Naive B cell (primary cell): ENCODE measurements at regions not wholly inside any gene's neighbourhood (a gene's known extent, or its start where the extent isn't known, plus 50 kb on each side); places are given as distances from the start of the nearest gene placed in this dataset.

Experiments used
- ATAC-seq, 2 donors: fragments of 150-1000 bp; cut with Tn5 transposase; 2 replicates each; pipeline ENCODE4 v1.10.0; 2021; ENCODE audit warnings: low read depth in 2 of 2, mild to moderate bottlenecking in 2 of 2, moderate library complexity in 2 of 2
- DNase-seq: peaks from one replicate; pipeline ENCODE4 v3.0.0; 2022
- H3K27ac Mint-ChIP-seq, 6 donors: one replicate each; pipeline ENCODE4 v1.8.0; 2020 to 2022; ENCODE audit warnings: mild to moderate bottlenecking in 6 of 6, mixed read lengths in 6 of 6, moderate library complexity in 5 of 6, inconsistent platforms in 2 of 6
- H3K27me3 Mint-ChIP-seq, 3 donors: one replicate each; pipeline ENCODE4 v1.8.0; 2021 to 2022; ENCODE audit warnings: mixed read lengths in 3 of 3, mild to moderate bottlenecking in 1 of 3
- H3K36me3 Mint-ChIP-seq, 2 donors: one replicate each; pipeline ENCODE4 v1.8.0; 2020 to 2022; ENCODE audit warnings: mixed read lengths in 2 of 2, inconsistent platforms in 1 of 2, mild to moderate bottlenecking in 1 of 2
- H3K4me1 Mint-ChIP-seq, 3 donors: one replicate each; pipeline ENCODE4 v1.8.0; 2020 to 2022; ENCODE audit warnings: mixed read lengths in 3 of 3, inconsistent platforms in 1 of 3, mild to moderate bottlenecking in 1 of 3, moderate library complexity in 1 of 3
- H3K4me3 Mint-ChIP-seq, 8 donors: one replicate each; pipeline ENCODE4 v1.8.0; 2020 to 2022; ENCODE audit warnings: mild to moderate bottlenecking in 8 of 8, mixed read lengths in 8 of 8, moderate library complexity in 8 of 8, inconsistent platforms in 2 of 8
- H3K9me3 Mint-ChIP-seq, 7 donors: one replicate each; pipeline ENCODE4 v1.8.0; 2020 to 2022; ENCODE audit warnings: mixed read lengths in 7 of 7, mild to moderate bottlenecking in 5 of 7, inconsistent platforms in 2 of 7, moderate library complexity in 1 of 7

- Mint-ChIP-seq H3K36me3 (no peaks in the 10 kb centered on the region), H3K4me3 (no peak overlapping the region), H3K9me3 (no peaks in the 10 kb centered on the region), H3K27me3 (no peaks in the 10 kb centered on the region), H3K27ac (no peak overlapping the region), H3K4me1 (no peaks in the 10 kb centered on the region)
- DNase-seq (no peak), ATAC-seq (no peak)
These were observed 105.4 kb upstream of the DSEL start for GRCh38 chr18:67621906-67622305.

- no peaks in the 10 kb centered on the region for H3K36me3 Mint-ChIP-seq
- no peaks in the 10 kb centered on the region for H3K4me1 Mint-ChIP-seq
- ATAC-seq (no peak), DNase-seq (no peak)
- no peaks in the 10 kb centered on the region for H3K27me3 Mint-ChIP-seq
- H3K27ac Mint-ChIP-seq: no peak overlapping the region
- H3K4me3 Mint-ChIP-seq: no peak overlapping the region
- no peaks in the 10 kb centered on the region for H3K9me3 Mint-ChIP-seq
These were observed 104.7 kb upstream of the DSEL start for GRCh38 chr18:67621049-67621713.

GRCh38 chr18:67618061-67618460 lies 101.5 kb upstream of the DSEL start:
- Mint-ChIP-seq H3K27me3 (no peaks in the 10 kb centered on the region), H3K4me1 (no peaks in the 10 kb centered on the region), H3K27ac (no peak overlapping the region), H3K9me3 (no peaks in the 10 kb centered on the region), H3K4me3 (no peak overlapping the region), H3K36me3 (no peaks in the 10 kb centered on the region)
- DNase-seq (no peak), ATAC-seq (no peak)

- no peak for ATAC-seq
These were observed 99.4 kb upstream of the DSEL start for GRCh38 chr18:67615876-67616275.

GRCh38 chr18:67613731-67614130 lies 97.2 kb upstream of the DSEL start:
- H3K27ac Mint-ChIP-seq: no peak overlapping the region

More at GRCh38 chr18:67615876-67616275, 99.4 kb upstream of the DSEL start:
- no peak overlapping the region for H3K27ac Mint-ChIP-seq
- no peaks in the 10 kb centered on the region for H3K4me1 Mint-ChIP-seq
- H3K4me3 Mint-ChIP-seq: no peak overlapping the region
- no peaks in the 10 kb centered on the region for H3K27me3 Mint-ChIP-seq
- no peaks in the 10 kb centered on the region for H3K36me3 Mint-ChIP-seq
- no peak for DNase-seq
- H3K9me3 Mint-ChIP-seq: no peaks in the 10 kb centered on the region

GRCh38 chr18:67612281-67612680 lies 95.8 kb upstream of the DSEL start:
- H3K9me3 Mint-ChIP-seq: no peaks in the 10 kb centered on the region
- H3K27me3 Mint-ChIP-seq: no peaks in the 10 kb centered on the region
- no peak for ATAC-seq
- no peak overlapping the region for H3K4me3 Mint-ChIP-seq
- no peak overlapping the region for H3K27ac Mint-ChIP-seq
- no peak for DNase-seq
- H3K36me3 Mint-ChIP-seq: no peaks in the 10 kb centered on the region
- H3K4me1 Mint-ChIP-seq: no peaks in the 10 kb centered on the region

More at GRCh38 chr18:67613731-67614130, 97.2 kb upstream of the DSEL start:
- no peaks in the 10 kb centered on the region for H3K4me1 Mint-ChIP-seq
- no peaks in the 10 kb centered on the region for H3K9me3 Mint-ChIP-seq
- DNase-seq (no peak), ATAC-seq (no peak)
- H3K36me3 Mint-ChIP-seq: no peaks in the 10 kb centered on the region
- no peaks in the 10 kb centered on the region for H3K27me3 Mint-ChIP-seq
- no peak overlapping the region for H3K4me3 Mint-ChIP-seq

GRCh38 chr18:67608615-67609273 lies 92.2 kb upstream of the DSEL start:
- Mint-ChIP-seq H3K27ac (peak overlapping the region in 1 of 6 donors; percentile 1), H3K36me3 (no peaks in the 10 kb centered on the region), H3K4me3 (no peak overlapping the region), H3K4me1 (no peaks in the 10 kb centered on the region), H3K27me3 (no peaks in the 10 kb centered on the region), H3K9me3 (peaks cover 0 to 22% (median 0%) of the 10 kb centered on the region in 7 donors)
- ATAC-seq: no peak
- no peak for DNase-seq

GRCh38 chr18:67608191-67608590 lies 91.7 kb upstream of the DSEL start:
- H3K27me3 Mint-ChIP-seq: no peaks in the 10 kb centered on the region
- H3K4me1 Mint-ChIP-seq: no peaks in the 10 kb centered on the region
- ATAC-seq: no peak
- H3K27ac Mint-ChIP-seq: no peak overlapping the region
- peaks cover 0 to 22% (median 0%) of the 10 kb centered on the region in 7 donors for H3K9me3 Mint-ChIP-seq
- H3K36me3 Mint-ChIP-seq: no peaks in the 10 kb centered on the region
- H3K4me3 Mint-ChIP-seq: no peak overlapping the region
- no peak for DNase-seq

GRCh38 chr18:67600181-67601180 lies 84.0 kb upstream of the DSEL start:
- ATAC-seq: no peak
- H3K36me3 Mint-ChIP-seq: peaks cover 0 to 16% of the 10 kb centered on the region in 2 donors
- peaks cover 7 to 24% (median 14%) of the 10 kb centered on the region in 3 donors for H3K4me1 Mint-ChIP-seq
- H3K27ac Mint-ChIP-seq: no peak overlapping the region
- H3K27me3 Mint-ChIP-seq: peaks cover 0 to 3% (median 0%) of the 10 kb centered on the region in 3 donors
- H3K4me3 Mint-ChIP-seq: no peak overlapping the region
- DNase-seq: no peak
- H3K9me3 Mint-ChIP-seq: peaks cover 0 to 19% (median 6%) of the 10 kb centered on the region in 7 donors

GRCh38 chr18:67599277-67599676 lies 82.8 kb upstream of the DSEL start:
- ATAC-seq (peak; percentile 43 to 46), DNase-seq (no peak)
- H3K4me1 Mint-ChIP-seq: peaks cover 7 to 24% (median 14%) of the 10 kb centered on the region in 3 donors
- peaks cover 0 to 16% of the 10 kb centered on the region in 2 donors for H3K36me3 Mint-ChIP-seq
- peak overlapping the region in 1 of 6 donors; percentile 28 for H3K27ac Mint-ChIP-seq
- peaks cover 0 to 11% (median 4%) of the 10 kb centered on the region in 3 donors for H3K27me3 Mint-ChIP-seq
- peaks cover 0 to 22% (median 10%) of the 10 kb centered on the region in 7 donors for H3K9me3 Mint-ChIP-seq
- H3K4me3 Mint-ChIP-seq: peak overlapping the region in 5 of 8 donors; percentile 46 to 68 (median 62)

GRCh38 chr18:67597759-67598158 lies 81.2 kb upstream of the DSEL start:
- Mint-ChIP-seq H3K27ac (no peak overlapping the region), H3K4me1 (peaks cover 7 to 24% (median 14%) of the 10 kb centered on the region in 3 donors), H3K36me3 (peaks cover 0 to 16% of the 10 kb centered on the region in 2 donors), H3K4me3 (no peak overlapping the region), H3K27me3 (peaks cover 0 to 11% (median 4%) of the 10 kb centered on the region in 3 donors), H3K9me3 (peaks cover 0 to 17% (median 9%) of the 10 kb centered on the region in 7 donors)
- DNase-seq (no peak), ATAC-seq (no peak)

- no peak for ATAC-seq
- Mint-ChIP-seq H3K36me3 (peaks cover 0 to 10% of the 10 kb centered on the region in 2 donors), H3K4me3 (no peak overlapping the region), H3K4me1 (peaks cover 7 to 24% (median 10%) of the 10 kb centered on the region in 3 donors), H3K27me3 (peaks cover 0 to 11% (median 4%) of the 10 kb centered on the region in 3 donors), H3K27ac (no peak overlapping the region), H3K9me3 (peaks cover 0 to 15% (median 8%) of the 10 kb centered on the region in 7 donors)
- no peak for DNase-seq
These were observed 79.5 kb upstream of the DSEL start for GRCh38 chr18:67596003-67596402.

- Mint-ChIP-seq H3K9me3 (peaks cover 0 to 8% (median 5%) of the 10 kb centered on the region in 7 donors), H3K27ac (no peak overlapping the region), H3K4me3 (no peak overlapping the region), H3K36me3 (no peaks in the 10 kb centered on the region), H3K27me3 (peaks cover 0 to 10% (median 9%) of the 10 kb centered on the region in 3 donors), H3K4me1 (no peaks in the 10 kb centered on the region)
- DNase-seq: no peak
- no peak for ATAC-seq
These were observed 74.1 kb upstream of the DSEL start for GRCh38 chr18:67590571-67591141.
